IMR-90 (cell line): ENCODE measurements at regions not wholly inside any gene's neighbourhood (a gene's known extent, or its start where the extent isn't known, plus 50 kb on each side); places are given as distances from the start of the nearest gene placed in this dataset.

Experiments
- ATAC-seq: fragments of 200-7000 bp; cut with Tn5 transposase; 2 replicates; pipeline ENCODE4 v1.9.1; 2020; ENCODE audit warnings: low read depth, mild to moderate bottlenecking, moderate library complexity
- BruUV-seq: library from RNA; stranded (reverse); fragments of 400-500 nt; replicated peaks from 2 replicates; lab custom pipeline; 2021; lab: Mats Ljungman, UMichigan
- CTCF ChIA-PET: fragments of 300-600 bp; formaldehyde crosslinking; extraction: SDS; loops from one replicate; lab custom pipeline; 2021; ENCODE audit warnings: antibody characterized with exemption; lab: Yijun Ruan, JAX
- POLR2A ChIA-PET: fragments of 300-600 bp; sonication (Branson Sonifier 250); formaldehyde crosslinking; loops from one replicate; lab custom pipeline; 2022; ENCODE audit warnings: antibody characterized with exemption; ENCODE audit not compliant: unreplicated experiment; lab: Charles Lee
- DNase-seq: peaks from one replicate; pipeline ENCODE4 v3.0.0; 2013
- H2AFZ ChIP-seq: replicated peaks from 2 replicates; pipeline ENCODE3; 2013; ENCODE audit warnings: low read length, mild to moderate bottlenecking; ENCODE audit not compliant: poor library complexity
- H2AK5ac ChIP-seq: 2 replicates; pipeline ENCODE4 v1.6.1; 2013; ENCODE audit warnings: low read depth, low read length, inconsistent platforms
- H2AK9ac ChIP-seq: replicated peaks from 2 replicates; pipeline ENCODE3; 2013; ENCODE audit warnings: mild to moderate bottlenecking, low read depth, low read length, moderate library complexity; ENCODE audit not compliant: poor library complexity
- H2BK120ac ChIP-seq: 2 replicates; pipeline ENCODE4 v1.6.1; 2013; ENCODE audit warnings: low read depth, low read length, inconsistent platforms
- H2BK15ac ChIP-seq: 3 replicates; pipeline ENCODE4 v1.6.1; 2013; ENCODE audit warnings: low read depth, low read length, inconsistent platforms
- H2BK20ac ChIP-seq: 2 replicates; pipeline ENCODE4 v1.6.1; 2013; ENCODE audit warnings: low read depth, mild to moderate bottlenecking, inconsistent platforms, low read length, moderate library complexity
- H2BK5ac ChIP-seq: 2 replicates; pipeline ENCODE4 v1.6.1; 2013; ENCODE audit warnings: mild to moderate bottlenecking, low read depth, low read length, inconsistent platforms; ENCODE audit not compliant: poor library complexity, severe bottlenecking
- H3K14ac ChIP-seq: replicated peaks from 2 replicates; pipeline ENCODE4 v1.6.1; 2013; ENCODE audit warnings: low read depth, low read length, inconsistent platforms
- H3K18ac ChIP-seq: 2 replicates; pipeline ENCODE4 v1.6.1; 2013; ENCODE audit warnings: low read depth, low read length, control low read depth
- H3K23ac ChIP-seq: 2 replicates; pipeline ENCODE4 v1.6.1; 2013; ENCODE audit warnings: low read depth, low read length, inconsistent platforms
- H3K27ac ChIP-seq: 2 replicates; pipeline ENCODE4 v1.5.1; 2013; ENCODE audit warnings: mild to moderate bottlenecking, control low read depth, low read length; ENCODE audit not compliant: insufficient read depth
- H3K27me3 ChIP-seq: 2 replicates; pipeline ENCODE4 v1.6.1; 2013; ENCODE audit warnings: low read length; ENCODE audit not compliant: control insufficient read depth, insufficient read depth
- H3K36me3 ChIP-seq: 2 replicates; pipeline ENCODE4 v1.6.1; 2013; ENCODE audit warnings: low read length, mixed read lengths; ENCODE audit not compliant: control insufficient read depth, insufficient read depth
- H3K4ac ChIP-seq: 2 replicates; pipeline ENCODE4 v1.6.1; 2013; ENCODE audit warnings: low read depth, low read length, inconsistent platforms
- H3K4me1 ChIP-seq: 2 replicates; pipeline ENCODE4 v1.6.1; 2013; ENCODE audit warnings: low read length, mixed read lengths; ENCODE audit not compliant: control insufficient read depth, insufficient read depth
- H3K4me2 ChIP-seq: 2 replicates; pipeline ENCODE4 v1.6.1; 2013; ENCODE audit warnings: low read depth, mild to moderate bottlenecking, control low read depth, low read length, moderate library complexity
- H3K4me3 ChIP-seq: 2 replicates; pipeline ENCODE4 v1.5.1; 2013; ENCODE audit warnings: low read depth, mild to moderate bottlenecking, control low read depth, low read length, moderate library complexity; ENCODE audit not compliant: insufficient read depth
- H3K56ac ChIP-seq: 2 replicates; pipeline ENCODE4 v1.6.1; 2013; ENCODE audit warnings: low read length, inconsistent platforms; ENCODE audit not compliant: insufficient read depth; ENCODE audit errors: extremely low read depth
- H3K79me1 ChIP-seq, 2 experiments: 2 replicates each; pipeline ENCODE4 v1.6.1; 2013; ENCODE audit warnings: low read length in 2 of 2, inconsistent platforms in 1 of 2, low read depth in 1 of 2
- H3K9ac ChIP-seq: 2 replicates; pipeline ENCODE4 v1.6.1; 2013; ENCODE audit warnings: low read depth, low read length, control low read depth
- H3K9me1 ChIP-seq: 2 replicates; pipeline ENCODE4 v1.6.1; 2013; ENCODE audit warnings: low read length, inconsistent platforms; ENCODE audit not compliant: insufficient read depth
- H3K9me3 ChIP-seq: 2 replicates; pipeline ENCODE4 v1.6.1; 2013; ENCODE audit warnings: low read length; ENCODE audit not compliant: control insufficient read depth, insufficient read depth
- H4K20me1 ChIP-seq: 2 replicates; pipeline ENCODE4 v1.6.1; 2013; ENCODE audit warnings: low read length, inconsistent platforms; ENCODE audit not compliant: insufficient read depth
- H4K5ac ChIP-seq: 2 replicates; pipeline ENCODE4 v1.6.1; 2013; ENCODE audit warnings: mild to moderate bottlenecking, low read depth, low read length, control low read depth
- H4K8ac ChIP-seq, 2 experiments: 2 replicates each; pipeline ENCODE4 v1.6.1; 2013; ENCODE audit warnings: low read depth in 2 of 2, low read length in 2 of 2, control low read depth in 1 of 2, inconsistent platforms in 1 of 2
- H4K91ac ChIP-seq: 2 replicates; pipeline ENCODE4 v1.6.1; 2013; ENCODE audit warnings: low read depth, low read length, inconsistent platforms; ENCODE audit not compliant: insufficient read depth
- BHLHE40 ChIP-seq: fragments of 150-350 bp; IDR thresholded peaks from 2 replicates; pipeline ENCODE4 v1.6.1; 2016; ENCODE audit warnings: mild to moderate bottlenecking, low read depth, low read length
- CEBPB ChIP-seq: IDR thresholded peaks from 2 replicates; pipeline ENCODE4 v1.6.1; 2012; ENCODE audit warnings: low read depth, low read length, improper control_type of control experiment
- CHD1 ChIP-seq: IDR thresholded peaks from 2 replicates; pipeline ENCODE4 v1.6.1; 2012; ENCODE audit warnings: low read depth, low read length, improper control_type of control experiment
- CTCF ChIP-seq: conservative IDR thresholded peaks from 2 replicates; pipeline ENCODE4 v1.5.1; 2012; ENCODE audit warnings: mild to moderate bottlenecking, low read depth, low read length, improper control_type of control experiment
- ELK1 ChIP-seq: fragments of 150-350 bp; IDR thresholded peaks from 2 replicates; pipeline ENCODE4 v1.6.1; 2016; ENCODE audit warnings: low read depth, mild to moderate bottlenecking, low read length, moderate library complexity, borderline replicate concordance
- FOS ChIP-seq: fragments of 150-350 bp; IDR thresholded peaks from 2 replicates; pipeline ENCODE4 v1.6.1; 2016; ENCODE audit warnings: low read depth, low read length
- MAFK ChIP-seq: IDR thresholded peaks from 2 replicates; pipeline ENCODE4 v1.6.1; 2012; ENCODE audit warnings: low read depth, low read length, improper control_type of control experiment
- MAZ ChIP-seq: IDR thresholded peaks from 2 replicates; pipeline ENCODE4 v1.6.1; 2012; ENCODE audit warnings: low read depth, mild to moderate bottlenecking, low read length, improper control_type of control experiment, moderate library complexity, borderline replicate concordance
- MXI1 ChIP-seq: IDR thresholded peaks from 2 replicates; pipeline ENCODE4 v1.6.1; 2012; ENCODE audit warnings: low read depth, mild to moderate bottlenecking, low read length, moderate library complexity, borderline replicate concordance
- NFE2L2 ChIP-seq: fragments of 150-350 bp; IDR thresholded peaks from 2 replicates; pipeline ENCODE4 v1.6.1; 2016; ENCODE audit warnings: low read depth, mild to moderate bottlenecking, low read length
- POLR2A ChIP-seq: IDR thresholded peaks from 2 replicates; pipeline ENCODE4 v1.6.1; 2012; ENCODE audit warnings: mild to moderate bottlenecking, low read depth, low read length
- RAD21 ChIP-seq: IDR thresholded peaks from 2 replicates; pipeline ENCODE4 v1.6.1; 2012; ENCODE audit warnings: low read length, improper control_type of control experiment
- RCOR1 ChIP-seq: IDR thresholded peaks from 2 replicates; pipeline ENCODE4 v1.6.1; 2012; ENCODE audit warnings: mild to moderate bottlenecking, low read length, improper control_type of control experiment; ENCODE audit not compliant: insufficient replicate concordance
- RFX5 ChIP-seq: IDR thresholded peaks from 2 replicates; pipeline ENCODE4 v1.8.0; 2012; ENCODE audit warnings: low read depth, mild to moderate bottlenecking, low read length, moderate library complexity
- SMC3 ChIP-seq: fragments of 150-350 bp; IDR thresholded peaks from 2 replicates; pipeline ENCODE4 v1.6.1; 2016; ENCODE audit warnings: low read depth, mild to moderate bottlenecking, antibody characterized with exemption, low read length, moderate library complexity
- USF2 ChIP-seq: fragments of 150-350 bp; IDR thresholded peaks from 2 replicates; pipeline ENCODE4 v1.6.1; 2017; ENCODE audit warnings: mild to moderate bottlenecking, antibody characterized with exemption, low read length, low read depth
- WGBS, 2 experiments: methylation state at CpG; one replicate each; pipeline versions ENCODE4 v1.1.5 to v1.1.7; 2013; ENCODE audit warnings: missing lambda C conversion rate in 2 of 2; ENCODE audit not compliant: insufficient read length in 1 of 2; ENCODE audit errors: extremely low coverage in 2 of 2; 5-methylcytosine and 5-hydroxymethylcytosine counted together
- dilution Hi-C: fragments of 300-500 bp; cut with HindIII; formaldehyde crosslinking; loops from one replicate; pipeline ENCODE4 v1.14.3; 2018; ENCODE audit warnings: low sequenced_read_pairs; ENCODE audit not compliant: unreplicated experiment
- in situ Hi-C: fragments of 300-500 bp; cut with MboI; formaldehyde crosslinking; loops from 3 replicates; pipeline ENCODE4 v1.14.3; 2019; ENCODE audit warnings: low sequenced_read_pairs, inconsistent platforms, mixed read lengths
- intact Hi-C: fragments of 100-400 bp; cut with micrococcal nuclease; formaldehyde crosslinking; loops from 2 replicates; pipeline ENCODE4 v1.10.0; 2022

DNA sequence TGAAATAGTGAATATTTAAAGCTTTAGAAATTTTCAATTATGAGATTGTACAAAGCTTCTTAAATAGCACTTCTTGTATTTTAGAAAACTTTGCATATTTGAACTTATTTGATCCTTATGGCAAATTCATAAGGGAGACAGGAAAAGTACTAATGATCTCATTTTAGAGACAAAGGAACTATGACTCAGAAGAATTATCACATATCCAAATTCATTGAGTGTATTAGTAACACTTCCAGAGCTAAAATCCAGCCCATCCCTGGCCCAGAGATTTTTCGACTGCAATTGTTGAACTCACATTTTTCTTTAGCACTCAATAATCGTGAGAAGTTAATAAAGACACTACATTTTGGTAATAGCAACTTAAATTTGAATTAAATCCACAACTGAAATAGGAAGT lies 704.3 kb downstream of the EPM2A start:
- dilution Hi-C loops (no loop called here), intact Hi-C loops (no loop called here), in situ Hi-C loops (no loop called here)
- BruUV-seq: no TSS peak
- CTCF ChIA-PET: no interaction called here
- H3K4me3 ChIP-seq: no peak overlapping the region
- no peak overlapping the region for H3K56ac ChIP-seq
- peaks cover 2% of the 10 kb centered on the region; the same call in 1 of the 2 replicates for H3K9me1 ChIP-seq
- H2BK120ac ChIP-seq: no peak overlapping the region
- no peak overlapping the region for H2AFZ ChIP-seq
- H4K8ac ChIP-seq: no peak overlapping the region
- H3K4me2 ChIP-seq: no peak overlapping the region
- no peak overlapping the region for H4K91ac ChIP-seq
- no peak overlapping the region for H3K9ac ChIP-seq
- ATAC-seq: no peak
- H2AK9ac ChIP-seq: no peak overlapping the region
- H3K23ac ChIP-seq: no peak overlapping the region
- no CpG with 5 or more reads among the region's 2 CpGs for WGBS, 2 experiments
- no peak overlapping the region for H3K18ac ChIP-seq
- H3K14ac ChIP-seq: no peak overlapping the region
- no peaks in the 10 kb centered on the region for H3K27me3 ChIP-seq
- POLR2A ChIA-PET: no interaction called here
- H3K36me3 ChIP-seq: no peaks in the 10 kb centered on the region
- no peak overlapping the region for H3K4ac ChIP-seq
- H2BK15ac ChIP-seq: no peak overlapping the region
- no peak overlapping the region for H2AK5ac ChIP-seq
- H4K5ac ChIP-seq: no peak overlapping the region
- TF ChIP-seq RFX5 (no peak), BHLHE40 (no peak), MAFK (no peak), MAZ (no peak), CTCF (no peak), USF2 (no peak), ELK1 (no peak), SMC3 (no peak), FOS (no peak), CHD1 (no peak), NFE2L2 (no peak), CEBPB (no peak), POLR2A (no peak), MXI1 (no peak), RCOR1 (no peak), RAD21 (no peak)
- no peak overlapping the region for H2BK5ac ChIP-seq
- H3K9me3 ChIP-seq: no peaks in the 10 kb centered on the region
- H4K20me1 ChIP-seq: no peaks in the 10 kb centered on the region
- no peaks in the 10 kb centered on the region for H3K79me1 ChIP-seq
- H3K4me1 ChIP-seq: peaks cover 1% of the 10 kb centered on the region; the same call in 1 of the 2 replicates
- H2BK20ac ChIP-seq: no peak overlapping the region
- no peak for DNase-seq
- H3K27ac ChIP-seq: no peak overlapping the region
